GM12878 (cell line): ENCODE measurements at regions not wholly inside any gene's neighbourhood (a gene's known extent, or its start where the extent isn't known, plus 50 kb on each side); places are given as distances from the start of the nearest gene placed in this dataset.

Experiments
- ATAC-seq: fragments of 200-7000 bp; cut with Tn5 transposase; 3 replicates; pipeline ENCODE4 v1.9.1; 2020; ENCODE audit warnings: mild to moderate bottlenecking, moderate library complexity
- BruUV-seq: library from RNA; stranded (reverse); fragments of 400-500 nt; replicated peaks from 2 replicates; lab custom pipeline; 2021; lab: Mats Ljungman, UMichigan
- CTCF ChIA-PET: fragments of 300-600 bp; sonication (Branson Sonifier 250); formaldehyde crosslinking; extraction: SDS; loops from one replicate; lab custom pipeline; 2021; ENCODE audit warnings: inconsistent platforms; lab: Yijun Ruan, JAX
- POLR2A ChIA-PET: fragments of 350-600 bp; formaldehyde crosslinking; extraction: SDS; loops from one replicate; lab custom pipeline; 2021; ENCODE audit warnings: inconsistent platforms; lab: Charles Lee
- RAD21 ChIA-PET: fragments of 300-600 bp; sonication (Branson Sonifier 250); formaldehyde crosslinking; loops from one replicate; lab custom pipeline; 2023; ENCODE audit warnings: antibody characterized with exemption; ENCODE audit not compliant: unreplicated experiment; lab: Charles Lee
- SMC1A ChIA-PET: fragments of 300-600 bp; sonication (Branson Sonifier 250); formaldehyde crosslinking; loops from one replicate; lab custom pipeline; 2023; ENCODE audit not compliant: unreplicated experiment, uncharacterized antibody; lab: Charles Lee
- DNase-seq: peaks from one replicate; pipeline ENCODE4 v3.0.0-alpha.2; 2011; ENCODE audit warnings: low read depth, low spot score
- FAIRE-seq: peaks from 3 replicates; lab custom pipeline; 2011; peaks lifted over from hg19 to GRCh38; lab: Jason Lieb, UNC
- H2AFZ ChIP-seq: 2 replicates; pipeline ENCODE4 v1.6.0; 2011; ENCODE audit warnings: low read depth, low read length, control low read depth; ENCODE audit not compliant: control insufficient read depth
- H3K27ac ChIP-seq: 2 replicates; pipeline ENCODE4 v1.5.1; 2011; ENCODE audit warnings: control low read depth; ENCODE audit not compliant: control insufficient read depth, insufficient read depth
- H3K27me3 ChIP-seq, 2 experiments: replicated peaks in 1 of 2; 2 replicates each; pipeline versions ENCODE4 v1.6.0 to v1.6.1; 2011; ENCODE audit warnings: low read length in 1 of 2; ENCODE audit not compliant: control insufficient read depth in 2 of 2, insufficient read depth in 2 of 2
- H3K36me3 ChIP-seq, 2 experiments: 2 replicates each; pipeline ENCODE4 v1.5.1; 2011; ENCODE audit warnings: low read length in 1 of 2; ENCODE audit not compliant: control insufficient read depth in 2 of 2, insufficient read depth in 2 of 2
- H3K4me1 ChIP-seq: 2 replicates; pipeline ENCODE4 v1.6.1; 2011; ENCODE audit warnings: mild to moderate bottlenecking, low read length, moderate library complexity, mixed read lengths; ENCODE audit not compliant: control insufficient read depth, insufficient read depth
- H3K4me2 ChIP-seq: 2 replicates; pipeline ENCODE4 v1.6.0; 2011; ENCODE audit warnings: control low read depth; ENCODE audit not compliant: control insufficient read depth, insufficient read depth
- H3K4me3 ChIP-seq: fragments of 200-600 bp; sonication (generic); 2 replicates; pipeline ENCODE4 v1.5.1; 2016
- H3K79me2 ChIP-seq: 2 replicates; pipeline ENCODE4 v1.6.0; 2011; ENCODE audit warnings: low read length; ENCODE audit not compliant: control insufficient read depth, insufficient read depth
- H3K9ac ChIP-seq: 2 replicates; pipeline ENCODE4 v1.8.0; 2011; ENCODE audit warnings: low read length, control low read depth, mixed read lengths; ENCODE audit not compliant: control insufficient read depth, insufficient read depth
- H3K9me3 ChIP-seq: replicated peaks from 3 replicates; pipeline ENCODE4 v1.5.1; 2011; ENCODE audit warnings: mild to moderate bottlenecking, low read length; ENCODE audit not compliant: control insufficient read depth, insufficient read depth
- H4K20me1 ChIP-seq: 2 replicates; pipeline ENCODE4 v1.6.0; 2011; ENCODE audit not compliant: control insufficient read depth, insufficient read depth
- ATF7 ChIP-seq: fragments of 450-650 bp; IDR thresholded peaks from 2 replicates; pipeline ENCODE4 v1.6.1; 2016; ENCODE audit warnings: low read depth, mild to moderate bottlenecking
- BHLHE40 ChIP-seq, 2 experiments: fragments of 450-650 bp in 1 of 2; IDR thresholded peaks; 2 replicates each; pipeline ENCODE4 v1.6.1; 2011 to 2017; ENCODE audit warnings: low read depth in 2 of 2, borderline replicate concordance in 1 of 2, improper control_type of control experiment in 1 of 2, low read length in 1 of 2, mild to moderate bottlenecking in 1 of 2
- IKZF1 ChIP-seq: fragments of 450-650 bp; conservative IDR thresholded peaks from 2 replicates; pipeline ENCODE4 v1.6.1; 2017; ENCODE audit warnings: antibody characterized with exemption, mild to moderate bottlenecking
- IRF3 ChIP-seq: fragments of 450-650 bp; IDR thresholded peaks from 2 replicates; pipeline ENCODE4 v1.6.1; 2014; ENCODE audit warnings: mild to moderate bottlenecking
- NKRF ChIP-seq: fragments of 450-650 bp; conservative IDR thresholded peaks from 2 replicates; pipeline ENCODE4 v1.6.1; 2017; ENCODE audit warnings: mild to moderate bottlenecking, moderate library complexity
- NR2C2 ChIP-seq: IDR thresholded peaks from 2 replicates; pipeline ENCODE4 v1.6.1; 2011; ENCODE audit warnings: borderline replicate concordance, low read depth; ENCODE audit not compliant: control insufficient read depth, insufficient read length
- PAX8 ChIP-seq: fragments of 450-650 bp; IDR thresholded peaks from 2 replicates; pipeline ENCODE4 v1.6.1; 2017; ENCODE audit warnings: mild to moderate bottlenecking, moderate library complexity
- SKIL ChIP-seq: fragments of 450-650 bp; IDR thresholded peaks from 2 replicates; pipeline ENCODE4 v1.6.1; 2017; ENCODE audit warnings: mild to moderate bottlenecking, low read depth, inconsistent platforms; ENCODE audit not compliant: poor library complexity, severe bottlenecking
- SREBF1 ChIP-seq: IDR thresholded peaks from 2 replicates; pipeline ENCODE4 v1.6.1; 2012; ENCODE audit warnings: mild to moderate bottlenecking, low read length
- SREBF2 ChIP-seq: IDR thresholded peaks from 2 replicates; pipeline ENCODE4 v1.6.1; 2012; ENCODE audit warnings: mild to moderate bottlenecking, low read length
- TCF3 ChIP-seq: IDR thresholded peaks from 2 replicates; pipeline ENCODE4 v1.6.1; 2012; ENCODE audit warnings: low read depth, mild to moderate bottlenecking, low read length, borderline replicate concordance; ENCODE audit not compliant: insufficient read depth
- ZNF384 ChIP-seq: IDR thresholded peaks from 2 replicates; pipeline ENCODE4 v1.6.1; 2012; ENCODE audit warnings: low read depth, mild to moderate bottlenecking, low read length, improper control_type of control experiment, borderline replicate concordance
- ZNF592 ChIP-seq: fragments of 450-650 bp; IDR thresholded peaks from 2 replicates; pipeline ENCODE4 v1.6.1; 2017; ENCODE audit warnings: mild to moderate bottlenecking, moderate library complexity
- WGBS: methylation state at CpG from one replicate; pipeline ENCODE4 v1.1.6; 2016; ENCODE audit warnings: low lambda C conversion rate; ENCODE audit not compliant: insufficient replicate concordance, insufficient coverage; ENCODE audit errors: missing lambda C conversion rate; 5-methylcytosine and 5-hydroxymethylcytosine counted together
- in situ Hi-C: fragments of 300-500 bp; cut with MboI; formaldehyde crosslinking; loops from 9 replicates; pipeline ENCODE4 v1.14.3; 2018; ENCODE audit warnings: mixed read lengths
- intact Hi-C: fragments of 100-400 bp; cut with micrococcal nuclease; formaldehyde crosslinking; loops from one replicate; pipeline ENCODE4 v1.14.2; 2022; ENCODE audit not compliant: unreplicated experiment

GRCh38 chr1:81197591-81197990 lies 603.1 kb upstream of the ADGRL2 start:
- no peak overlapping the region for H3K4me2 ChIP-seq
- BruUV-seq = no TSS peak
- H3K9me3 ChIP-seq = no peaks in the 10 kb centered on the region
- H3K9ac ChIP-seq = no peak overlapping the region
- no peak for FAIRE-seq
- ChIA-PET SMC1A (no interaction called here), CTCF (no interaction called here), POLR2A (no interaction called here), RAD21 (no interaction called here)
- in situ Hi-C loops (no loop called here), intact Hi-C loops (no loop called here)
- H3K79me2 ChIP-seq = no peaks in the 10 kb centered on the region
- no peak for DNase-seq
- no peaks in the 10 kb centered on the region for H3K36me3 ChIP-seq
- no peaks in the 10 kb centered on the region for H3K27me3 ChIP-seq
- no peak overlapping the region for H3K27ac ChIP-seq
- WGBS = 72% methylated on average over 3 of the region's 3 CpGs
- H2AFZ ChIP-seq = no peak overlapping the region
- H3K4me3 ChIP-seq = no peak overlapping the region
- H4K20me1 ChIP-seq = no peaks in the 10 kb centered on the region
- H3K4me1 ChIP-seq = no peaks in the 10 kb centered on the region
- ATAC-seq = no peak
- TF ChIP-seq PAX8 = no peak
- no peak for TF ChIP-seq IKZF1
- TF ChIP-seq ATF7 = no peak
- no peak for TF ChIP-seq SREBF1
- no peak for TF ChIP-seq IRF3
- no peak for TF ChIP-seq ZNF384
- TF ChIP-seq TCF3 = no peak
- TF ChIP-seq NKRF = no peak
- no peak for TF ChIP-seq BHLHE40 (IDR thresholded peaks at IDR 0.05; ENCODE audit: borderline replicate concordance in 1 of 2, low read depth in 2 of 2, low read length in 1 of 2)
- TF ChIP-seq NR2C2 = no peak
- no peak for TF ChIP-seq SREBF2
- no peak for TF ChIP-seq SKIL
- TF ChIP-seq ZNF592 = no peak
